HG02798 (cell line): ENCODE measurements at regions not wholly inside any gene's neighbourhood (a gene's known extent, or its start where the extent isn't known, plus 50 kb on each side); places are given as distances from the start of the nearest gene placed in this dataset.
"Not testable (repeated sequence)": the region's sequence is repeated elsewhere in the genome, so short reads cannot be mapped to it uniquely, and the experiment has no call there.

ENCODE experiments used
- ATAC-seq: cut with Tn5 transposase; IDR thresholded peaks from one replicate; pipeline ENCODE4 v1.9.1; 2021; ENCODE audit warnings: mild to moderate bottlenecking; ENCODE audit not compliant: unreplicated experiment, poor library complexity

DNA sequence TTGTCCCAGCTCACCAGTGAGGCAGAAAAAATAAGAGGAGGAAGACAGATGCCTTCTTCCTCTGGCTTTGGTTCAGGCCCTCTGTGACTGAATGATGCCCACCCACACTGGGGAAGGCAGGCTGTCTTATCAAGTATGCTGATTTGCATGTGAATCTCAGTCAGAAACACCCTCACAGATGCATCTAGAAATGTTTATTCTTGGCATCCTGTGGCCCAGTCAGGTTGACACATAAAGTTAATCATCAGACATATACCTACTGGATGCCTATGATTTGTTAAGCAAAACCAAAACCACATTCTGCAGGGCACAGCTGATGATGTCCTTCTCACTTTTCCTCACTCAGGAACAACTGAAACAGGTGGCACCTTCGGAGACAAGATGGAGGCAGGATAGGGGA is 243.4 kb upstream of the KCNN2 start:
- no peak for ATAC-seq

DNA sequence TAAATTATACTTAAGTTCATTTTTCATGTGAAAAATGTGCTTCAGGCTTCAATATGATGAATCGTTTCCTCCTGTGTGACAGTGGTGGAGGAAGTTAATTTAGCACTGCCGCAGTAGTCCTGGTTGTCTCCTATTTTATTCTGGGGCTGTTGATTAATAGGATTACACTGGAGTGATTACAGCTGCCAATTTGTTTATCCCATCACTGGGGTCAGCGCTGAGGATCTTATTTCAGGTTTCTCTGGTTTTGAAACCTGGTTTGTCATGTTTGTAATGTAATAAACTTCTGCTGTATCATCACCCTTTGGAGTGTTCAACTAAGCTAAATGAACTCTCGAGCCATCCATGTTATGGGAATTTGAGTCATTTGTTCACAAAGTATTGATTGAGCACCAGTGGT is 241.7 kb upstream of the KCNN2 start:
- ATAC-seq = no peak

DNA sequence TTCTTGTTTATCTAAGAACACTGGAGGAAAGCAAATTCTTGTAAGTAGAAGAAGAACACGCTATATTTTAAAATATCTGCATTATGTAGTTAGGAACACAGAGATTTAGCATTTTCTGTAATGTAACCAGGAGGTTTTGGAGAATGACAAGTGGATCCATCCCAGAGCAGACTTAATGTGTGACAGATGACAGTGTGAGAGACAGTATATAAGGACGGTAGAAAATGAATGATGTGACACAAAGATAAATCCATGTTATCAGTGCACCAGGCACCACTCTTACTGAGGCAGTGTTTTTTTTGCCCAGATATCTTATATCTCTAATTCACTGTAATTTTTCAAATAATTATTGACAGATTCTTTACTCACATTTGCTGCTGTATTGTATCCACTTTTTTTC is 239.0 kb upstream of the KCNN2 start:
- ATAC-seq = no peak

DNA sequence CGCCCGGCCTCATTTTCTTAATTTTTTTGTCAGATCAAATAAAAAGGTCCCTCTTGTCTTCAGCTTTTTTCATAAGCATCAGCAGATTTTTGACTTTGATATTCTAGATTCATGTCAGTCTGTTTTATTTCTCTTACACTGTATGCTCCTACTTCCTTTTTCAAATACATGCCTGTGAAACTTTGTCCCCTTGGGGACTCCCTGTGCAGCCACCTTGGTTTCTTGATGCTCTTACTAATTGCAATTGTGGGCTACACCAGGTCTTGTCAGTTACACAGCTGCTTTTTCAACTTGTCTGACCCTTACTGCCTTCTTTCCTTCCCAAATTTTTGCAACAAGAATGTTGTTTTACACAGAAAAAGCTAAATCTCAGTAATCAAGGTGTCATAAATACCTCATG is 238.2 kb upstream of the KCNN2 start:
- ATAC-seq = no peak

DNA sequence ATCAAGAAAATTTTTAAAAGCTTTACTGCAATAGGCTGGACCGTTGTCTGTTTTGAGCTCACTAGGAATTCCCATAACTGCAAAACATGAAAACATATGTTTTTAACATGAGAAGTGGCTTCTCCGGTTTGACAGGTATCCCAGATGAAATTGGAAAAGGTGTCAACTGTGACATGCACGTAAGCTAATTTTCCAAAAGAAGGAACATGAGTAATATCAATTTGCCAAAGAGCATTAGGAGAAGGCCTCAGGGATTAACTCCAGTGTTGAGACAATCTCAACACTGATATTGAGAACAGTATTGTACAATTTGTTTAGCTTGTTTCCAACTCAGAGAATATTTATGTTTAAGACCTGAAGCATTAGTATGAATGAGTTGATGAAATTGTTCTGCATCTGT is 215.5 kb upstream of the KCNN2 start:
- no peak for ATAC-seq

DNA sequence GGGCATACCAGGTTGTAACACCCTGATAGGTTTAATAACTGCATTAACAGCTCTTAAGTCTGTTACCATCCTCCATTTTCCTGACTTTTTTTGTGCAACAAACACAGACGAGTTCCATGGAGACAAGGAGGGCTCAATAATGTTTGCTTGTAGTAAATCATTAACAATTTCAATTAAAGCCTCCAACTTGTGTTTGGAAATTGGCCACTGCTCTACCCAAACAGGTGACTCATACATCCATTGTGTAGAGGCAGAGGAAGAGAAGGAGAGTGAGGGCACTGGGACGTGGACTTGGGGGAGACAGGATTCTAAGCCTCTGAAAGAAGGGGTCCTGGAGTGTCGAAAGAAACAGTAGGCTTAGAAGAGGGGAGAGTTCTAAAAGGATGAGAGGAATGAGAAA is 213.6 kb upstream of the KCNN2 start:
- no peak for ATAC-seq

DNA sequence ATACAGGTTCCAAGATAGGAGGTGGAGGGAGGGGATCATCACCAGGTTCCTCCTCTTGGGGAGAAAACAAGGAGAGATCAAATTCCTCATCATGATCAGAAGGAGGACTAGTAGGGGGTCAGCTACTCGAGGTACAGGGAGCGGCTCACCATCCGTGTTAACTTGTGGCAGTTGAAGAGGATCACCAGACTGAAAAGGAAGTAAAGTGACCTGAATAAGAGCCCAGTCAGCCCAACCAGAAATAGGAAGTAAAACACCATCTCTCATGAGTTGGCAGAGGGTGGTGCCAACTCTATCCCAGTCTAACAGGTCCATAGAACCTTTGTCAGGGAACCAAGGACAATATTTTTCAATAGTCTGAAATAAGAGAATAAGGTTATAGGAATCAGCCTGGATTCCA is 213.1 kb upstream of the KCNN2 start:
- ATAC-seq = not testable (repeated sequence)

DNA sequence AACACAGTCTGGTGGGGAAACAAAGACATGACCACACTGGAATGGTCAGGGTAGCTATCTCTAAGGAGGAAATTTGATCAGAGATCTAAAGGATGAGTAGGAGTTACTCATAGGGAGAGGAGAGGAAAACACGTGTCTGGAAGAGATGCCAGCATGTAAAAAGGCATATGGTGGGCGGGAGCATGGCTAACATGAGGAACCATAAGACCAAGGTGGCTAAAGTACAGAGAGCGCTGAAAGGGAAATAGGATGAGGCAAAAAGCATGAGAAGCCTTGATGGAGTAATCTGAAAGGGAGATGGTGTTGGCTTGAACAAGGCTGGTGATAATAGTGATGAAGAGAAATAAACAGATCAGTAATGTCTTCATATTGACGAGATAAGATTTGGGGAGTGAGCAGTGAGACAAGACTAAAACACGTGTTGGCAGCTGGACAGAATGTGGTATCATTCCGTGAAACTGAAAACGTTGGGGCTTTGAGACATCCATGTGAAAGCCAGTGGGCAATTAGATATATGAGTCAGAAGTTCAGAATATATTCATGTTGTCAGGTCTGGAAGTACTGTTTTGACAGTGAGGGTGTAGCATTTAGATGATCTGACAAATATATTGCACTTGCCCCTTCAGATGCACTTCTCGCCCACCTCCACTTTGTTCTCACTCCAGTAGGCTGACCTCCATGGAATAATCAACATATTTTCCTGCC is 209.1 kb upstream of the KCNN2 start:
- no peak for ATAC-seq

DNA sequence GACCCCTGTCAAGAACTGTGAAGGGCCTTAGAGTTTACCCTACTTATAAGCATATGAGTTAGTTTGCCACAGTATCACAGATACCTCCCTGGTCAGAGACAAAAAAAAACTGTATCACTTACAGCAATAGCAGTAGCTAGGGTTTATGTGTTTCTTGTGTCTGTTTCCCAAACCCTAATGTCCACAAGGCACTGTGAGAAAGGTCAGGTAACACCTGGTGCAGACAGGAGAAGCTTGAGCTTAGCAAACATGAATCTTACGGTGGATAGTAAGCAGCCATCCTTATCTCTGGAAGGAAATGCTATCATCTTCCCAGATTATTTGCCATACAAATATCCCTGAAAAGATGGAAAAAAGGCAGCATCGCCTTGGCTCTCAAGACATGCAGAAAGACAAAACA is 208.5 kb upstream of the KCNN2 start:
- ATAC-seq = no peak

DNA sequence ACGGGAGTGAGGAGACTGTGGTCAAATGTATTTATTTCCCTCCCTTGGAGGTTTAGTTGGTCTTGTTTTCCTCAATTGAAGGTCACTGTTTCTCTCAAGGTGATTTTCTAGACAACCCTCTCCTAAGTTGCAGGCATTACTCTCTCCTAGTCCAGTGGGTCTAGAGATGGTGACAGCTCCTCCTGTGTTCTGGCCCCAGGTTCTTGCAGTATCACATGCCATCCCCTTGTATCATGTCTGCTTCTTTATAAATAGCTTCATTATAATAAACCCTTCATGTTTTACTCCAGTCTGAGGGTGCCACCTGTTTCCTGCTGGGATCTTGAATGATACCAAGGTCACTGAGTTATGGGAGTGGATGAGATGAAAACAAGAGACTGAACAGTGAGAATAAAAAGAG is 208.0 kb upstream of the KCNN2 start:
- no peak for ATAC-seq

DNA sequence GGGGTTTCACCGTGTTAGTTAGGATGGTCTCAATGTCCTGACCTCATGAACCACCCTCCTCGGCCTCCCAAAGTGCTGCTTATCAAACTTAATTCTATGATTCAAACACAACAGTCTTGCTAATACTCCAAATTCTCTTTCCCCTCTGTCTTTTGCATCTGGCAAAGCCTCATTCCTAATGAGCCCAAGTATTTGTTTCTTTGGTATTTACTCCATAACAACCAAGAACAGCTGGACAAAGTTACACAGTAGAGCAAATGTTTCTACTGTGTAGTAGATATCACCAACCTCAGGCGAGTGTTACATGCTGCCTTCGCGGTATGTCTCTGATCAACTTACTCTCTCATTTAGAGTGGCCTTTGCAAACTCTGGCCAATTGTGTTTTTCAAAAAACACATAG is 195.8 kb upstream of the KCNN2 start:
- ATAC-seq = no peak

DNA sequence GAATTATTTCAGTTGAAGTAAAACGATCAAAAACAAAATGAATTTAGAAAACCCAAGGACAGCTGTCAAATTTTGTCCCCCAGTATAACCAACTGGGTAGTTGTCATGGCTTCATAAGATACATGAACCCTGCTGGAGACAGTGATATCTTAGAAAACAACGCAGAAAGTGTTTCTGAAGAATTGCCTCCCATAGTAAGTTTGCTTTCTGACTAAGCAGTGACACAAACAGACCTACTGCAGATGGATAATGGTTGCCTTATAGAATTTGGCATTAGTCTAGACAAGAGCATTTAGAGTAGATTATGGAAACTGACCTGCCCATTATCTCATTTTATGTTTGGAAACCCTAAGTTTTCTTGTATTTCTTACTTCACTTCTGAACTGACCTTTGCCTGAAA is 187.7 kb upstream of the KCNN2 start:
- no peak for ATAC-seq

DNA sequence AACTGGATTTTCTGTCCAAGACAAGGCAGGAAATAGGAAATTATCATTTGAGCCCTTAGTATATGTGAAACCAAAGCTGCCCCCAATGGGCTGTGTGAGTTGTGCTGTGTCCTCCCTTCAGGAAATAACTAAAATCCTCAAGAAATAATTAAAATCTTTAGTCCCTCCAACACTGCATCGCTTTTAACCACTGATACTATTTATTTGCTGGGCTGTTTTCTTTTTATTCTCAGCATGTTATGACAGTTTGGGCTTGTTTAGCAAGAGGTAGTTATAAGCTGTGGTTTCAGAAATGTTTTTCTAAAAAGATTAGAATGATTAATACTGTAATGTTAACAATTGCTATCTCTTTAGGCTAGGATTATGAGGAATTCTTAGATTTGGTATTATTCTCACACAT is 187.0 kb upstream of the KCNN2 start:
- ATAC-seq = no peak

DNA sequence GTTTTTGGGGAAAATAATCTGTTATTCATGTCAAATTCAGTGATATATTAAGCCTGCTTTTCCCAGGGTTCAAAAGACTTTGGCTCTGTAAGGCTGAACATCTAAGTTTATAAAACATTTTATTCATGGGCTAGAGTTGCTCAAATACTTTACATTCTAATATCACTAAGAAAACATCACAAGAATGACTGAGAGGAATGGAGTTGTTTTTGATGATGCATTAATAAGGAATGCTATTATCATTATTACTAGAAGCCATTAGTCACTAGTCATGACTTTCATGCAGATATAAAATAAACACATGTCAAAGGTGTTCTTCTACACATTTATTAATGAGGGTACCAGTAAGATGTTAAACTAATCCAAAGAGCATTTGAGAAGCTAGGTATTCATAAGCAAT is 185.5 kb upstream of the KCNN2 start:
- ATAC-seq = no peak

DNA sequence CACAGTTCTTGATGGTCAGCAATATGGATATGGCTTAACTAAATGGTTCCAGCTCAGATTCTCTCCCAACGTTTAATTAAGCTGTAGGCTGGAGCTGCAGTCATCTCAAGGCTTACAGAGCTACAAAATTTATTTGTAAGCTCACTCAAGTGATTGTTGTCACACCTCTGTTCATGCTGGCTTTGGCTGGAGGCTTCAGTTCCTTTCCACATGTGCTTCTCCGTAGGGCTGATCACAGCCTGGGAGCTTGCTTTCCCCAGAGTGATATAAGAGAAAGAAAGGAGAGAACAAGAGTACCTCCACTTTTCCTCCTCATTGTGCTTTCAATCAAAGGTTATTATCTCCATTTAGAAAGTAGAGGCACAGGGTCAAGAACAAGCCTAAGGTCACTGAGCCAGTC is 182.7 kb upstream of the KCNN2 start:
- no peak for ATAC-seq

DNA sequence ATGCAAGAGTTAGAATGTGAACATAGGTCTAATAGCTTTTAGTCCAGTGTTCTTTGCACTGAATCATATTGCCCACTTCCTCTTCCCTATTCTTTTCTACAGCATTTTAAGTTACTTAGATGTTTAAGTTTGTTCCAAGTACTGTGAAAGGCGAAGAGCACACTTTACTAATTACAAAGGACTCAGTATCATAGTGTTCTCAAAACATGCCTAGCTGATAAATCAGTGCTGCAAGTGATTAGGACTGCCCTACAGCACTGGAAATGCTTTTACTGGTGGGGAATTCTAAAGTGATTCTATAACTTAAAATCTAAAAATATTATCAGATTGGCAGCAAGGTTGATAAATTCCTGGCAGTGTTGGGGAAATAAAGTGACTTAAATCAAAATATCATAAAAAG is 177.9 kb upstream of the KCNN2 start:
- no peak for ATAC-seq

DNA sequence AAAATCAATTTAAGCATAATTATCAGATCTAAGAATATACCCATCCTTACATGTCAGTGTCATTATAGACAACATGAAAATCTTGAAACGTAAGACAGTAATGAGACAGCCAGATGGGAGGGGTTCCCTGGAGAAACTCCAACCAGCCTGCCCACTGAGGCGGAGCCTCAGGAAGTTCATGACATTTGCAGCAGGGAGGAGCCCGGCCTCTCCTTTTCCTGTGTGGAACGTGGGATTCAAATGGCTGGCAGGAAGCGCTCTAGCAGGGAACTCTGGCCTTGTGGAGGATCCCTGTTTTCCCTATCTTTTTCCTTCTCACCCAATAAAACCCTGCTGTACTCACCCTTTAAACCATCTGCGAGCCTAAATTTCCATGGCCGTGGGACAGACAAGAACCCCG is 176.6 kb upstream of the KCNN2 start:
- no peak for ATAC-seq

DNA sequence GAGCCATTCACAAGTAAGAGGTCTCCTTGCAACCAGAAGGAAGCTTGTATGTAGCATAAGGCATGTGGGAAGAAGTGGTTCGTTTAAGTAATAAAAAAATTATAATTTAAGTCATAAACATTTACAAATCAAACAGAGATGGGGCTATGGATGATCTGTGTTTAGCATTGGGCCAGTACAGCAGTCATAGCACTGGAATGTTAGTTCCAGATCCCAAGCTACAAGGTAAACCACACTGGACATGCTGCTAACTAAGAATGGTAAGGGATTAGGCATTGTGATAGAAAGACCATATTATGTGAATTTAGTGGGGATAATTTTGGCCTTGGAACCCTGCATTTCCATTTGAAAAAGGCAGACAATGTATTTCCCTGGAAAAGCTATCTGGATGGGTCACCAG is 170.4 kb upstream of the KCNN2 start:
- no peak for ATAC-seq

DNA sequence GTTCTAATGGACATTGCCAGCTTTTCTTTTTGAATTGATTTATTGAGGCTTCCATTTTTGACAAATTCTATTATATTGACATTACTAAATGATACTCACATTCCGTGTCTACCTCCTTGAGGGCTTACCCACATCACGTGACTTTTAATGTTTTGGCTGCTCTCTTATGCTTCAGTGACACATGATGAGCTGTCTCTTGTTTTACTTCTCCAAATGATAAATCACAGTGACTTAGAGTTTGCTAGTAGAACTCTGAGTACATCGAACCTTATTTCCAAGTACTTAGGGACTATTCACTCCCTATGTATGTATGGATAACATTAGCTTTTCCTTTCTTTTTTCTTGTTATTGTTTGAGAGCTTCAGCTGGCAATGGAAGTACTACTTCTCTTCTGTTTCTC is 169.8 kb upstream of the KCNN2 start:
- ATAC-seq = no peak

DNA sequence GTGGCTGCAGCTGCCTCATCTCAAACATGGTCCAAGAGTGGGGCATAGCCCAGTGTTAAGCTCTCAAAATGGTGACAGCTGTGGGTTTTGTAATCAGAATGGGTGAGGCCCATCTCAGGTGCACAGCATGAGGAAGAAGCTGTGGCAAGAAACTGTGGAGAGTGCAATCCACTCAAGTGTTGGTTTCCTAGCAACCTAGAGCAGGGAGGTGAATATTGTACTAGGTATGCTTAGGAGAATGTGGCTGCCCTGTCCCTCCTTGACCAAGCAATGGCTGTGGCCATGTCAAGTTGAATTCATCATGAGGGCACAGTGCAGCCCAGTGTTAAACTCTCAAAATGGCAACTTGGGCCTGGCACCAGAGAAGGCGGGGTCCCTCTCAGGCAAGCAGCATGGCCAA is 160.5 kb upstream of the KCNN2 start:
- ATAC-seq = no peak

DNA sequence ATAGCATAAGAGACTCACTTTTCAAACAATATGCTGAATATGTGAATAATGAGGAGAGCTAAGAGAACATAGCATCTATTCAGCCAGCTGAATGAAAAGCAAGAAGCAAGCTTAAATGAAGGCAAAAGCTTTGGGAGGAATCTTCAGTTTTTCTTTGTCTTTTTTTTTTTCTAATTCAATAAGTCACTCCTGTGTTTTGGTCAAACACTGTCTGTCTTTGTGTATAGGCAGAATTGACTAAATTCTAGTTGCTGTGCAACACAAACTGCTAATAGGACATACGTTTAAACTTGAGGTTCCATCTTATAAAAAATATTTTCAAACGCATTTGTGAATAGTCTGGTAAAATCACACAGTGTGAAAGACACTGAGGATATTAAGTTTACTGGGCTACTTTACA is 156.9 kb upstream of the KCNN2 start:
- no peak for ATAC-seq

DNA sequence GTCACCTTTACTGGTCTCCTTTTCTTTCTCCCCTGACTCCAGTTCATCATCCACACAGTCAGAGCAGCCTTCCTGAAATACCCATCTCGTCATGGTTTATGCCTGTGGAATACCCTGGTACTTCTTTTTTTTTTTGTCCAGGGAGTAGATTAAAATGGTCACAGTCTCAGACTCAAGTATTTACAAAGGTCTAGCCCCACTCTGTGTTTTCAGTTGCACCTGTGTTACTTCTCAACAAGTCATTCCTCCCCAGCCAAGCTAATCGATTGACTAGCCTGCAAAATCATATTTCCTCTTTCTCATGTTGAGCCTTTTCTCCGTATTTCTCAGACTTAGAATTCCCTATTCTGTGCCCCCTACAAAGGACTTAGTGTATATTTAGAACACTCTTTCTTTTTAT is 155.2 kb upstream of the KCNN2 start:
- no peak for ATAC-seq

DNA sequence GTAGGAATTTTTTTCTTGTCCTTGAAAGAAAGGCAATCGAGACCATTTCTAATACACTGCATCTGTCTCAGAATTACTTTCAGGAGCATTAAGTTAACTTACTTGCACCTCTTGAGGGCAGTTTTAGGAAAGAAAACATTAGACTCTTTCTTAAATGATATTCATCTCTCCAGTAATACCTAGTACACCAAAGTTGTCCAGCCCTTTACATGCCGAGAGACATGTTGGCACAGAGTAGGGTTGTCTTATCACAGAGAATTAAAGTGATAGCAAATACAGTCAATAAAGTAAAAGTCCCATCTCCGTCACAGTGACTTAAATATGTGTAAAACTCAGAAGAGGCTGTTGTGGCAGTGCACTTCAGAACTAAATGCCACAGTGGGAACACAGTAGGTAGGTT is 154.3 kb upstream of the KCNN2 start:
- ATAC-seq = no peak
